ENCODE measurements at regions not wholly inside any gene's neighbourhood (a gene's known extent, or its start where the extent isn't known, plus 50 kb on each side); places are given as distances from the start of the nearest gene placed in this dataset.

DNA sequence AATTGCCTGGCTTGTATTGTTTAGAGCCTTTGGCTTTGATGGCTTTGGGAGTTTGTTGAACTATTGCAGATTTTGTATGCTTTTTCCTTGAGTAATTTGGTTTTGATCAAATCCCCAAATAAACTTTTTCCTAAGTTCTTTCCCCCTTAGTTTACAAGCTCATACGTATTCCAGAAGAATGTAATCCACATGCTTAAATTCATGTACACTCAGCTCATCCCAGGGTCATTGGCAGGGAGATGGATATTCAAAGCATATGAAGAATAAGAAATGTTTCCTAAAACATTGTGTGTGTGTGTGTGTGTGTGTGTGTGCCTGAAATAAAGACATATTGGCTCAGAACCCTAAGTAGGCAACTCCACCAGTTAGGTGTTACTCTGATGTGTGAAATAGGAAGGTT, 89.4 kb downstream of the TMEM30B start:
- no peak for DNase-seq

DNA sequence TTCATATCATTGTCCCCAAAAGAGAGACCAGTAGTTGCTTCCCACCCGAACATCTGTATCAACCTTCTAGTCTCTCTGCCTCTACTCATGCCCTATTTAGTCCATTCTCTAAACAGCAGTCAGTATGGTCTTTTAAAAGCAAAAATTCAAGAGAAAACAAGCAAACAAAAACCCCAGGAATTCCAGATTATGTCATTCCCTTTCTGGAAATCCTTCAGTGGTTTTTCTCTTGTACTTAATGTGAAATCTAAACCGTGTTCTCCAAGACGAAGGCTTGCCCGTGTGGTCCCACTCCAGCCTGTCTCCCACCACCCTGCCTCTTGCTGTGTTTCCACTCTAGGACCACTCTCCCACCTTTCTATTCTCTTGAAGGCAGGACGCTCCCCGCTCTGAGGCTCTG, 90.8 kb downstream of the TMEM30B start:
- DNase-seq, result no peak

DNA sequence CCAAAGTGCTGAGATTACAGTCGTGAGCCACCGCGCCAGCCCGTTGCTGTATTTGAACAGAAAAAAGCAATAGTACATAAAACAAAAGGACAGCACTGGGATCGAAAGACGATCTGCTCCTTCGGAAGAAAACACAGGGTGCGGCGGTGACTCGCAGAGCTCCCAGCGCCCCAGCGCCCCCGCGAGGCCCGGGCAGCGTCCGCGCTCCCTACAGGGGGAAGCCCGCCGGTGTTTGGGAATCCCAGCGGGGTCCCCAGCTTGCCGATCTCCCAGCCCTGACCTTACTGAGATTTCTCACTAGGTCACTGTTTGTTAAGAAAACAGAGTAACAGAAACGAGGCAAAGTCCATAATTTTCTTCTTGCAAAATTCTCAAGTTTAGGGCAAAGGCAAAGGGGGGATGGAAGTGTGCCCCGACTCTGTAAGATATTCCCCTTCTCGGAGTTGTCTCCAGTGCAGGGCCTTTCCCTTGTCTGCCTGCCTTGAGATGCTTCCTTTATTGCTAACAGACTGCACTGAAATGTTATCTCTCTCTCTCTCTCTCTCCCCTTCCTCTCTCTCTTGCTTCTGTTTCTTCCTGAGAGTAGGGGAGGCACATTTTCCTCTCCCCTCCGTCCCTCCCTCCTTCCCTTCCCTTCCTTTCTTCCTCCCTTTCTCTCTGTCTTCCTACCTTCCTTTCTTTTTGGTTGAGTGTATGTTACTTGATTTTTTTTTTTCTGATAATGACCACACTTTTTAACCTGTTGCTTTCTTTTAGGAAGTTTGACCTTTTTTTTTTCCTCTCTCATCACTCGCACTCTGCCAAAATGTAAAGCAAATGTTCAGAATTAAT, 91.9 kb downstream of the TMEM30B start:
- no peak for DNase-seq

DNA sequence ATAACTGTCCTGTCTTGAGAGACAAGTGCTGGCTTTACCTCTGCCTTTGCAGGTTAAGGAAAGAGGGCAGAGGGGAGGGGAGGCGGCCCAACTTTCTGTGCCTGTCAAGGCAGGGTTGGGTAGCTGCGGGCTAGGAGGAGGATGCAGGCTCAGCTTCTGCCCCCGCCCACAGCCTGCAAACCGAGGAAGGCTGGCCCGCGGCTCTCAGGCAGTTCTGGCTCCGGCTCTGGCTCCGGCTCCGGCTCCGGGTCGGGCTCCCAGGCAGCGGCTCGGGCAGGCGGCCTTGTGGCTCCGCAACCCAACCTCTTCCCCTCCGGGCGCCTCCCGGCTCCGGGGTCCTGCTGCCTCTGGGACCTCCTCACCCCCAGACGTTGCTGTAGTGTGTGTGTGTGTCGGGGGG, 92.9 kb downstream of the TMEM30B start:
- DNase-seq, result no peak

DNA sequence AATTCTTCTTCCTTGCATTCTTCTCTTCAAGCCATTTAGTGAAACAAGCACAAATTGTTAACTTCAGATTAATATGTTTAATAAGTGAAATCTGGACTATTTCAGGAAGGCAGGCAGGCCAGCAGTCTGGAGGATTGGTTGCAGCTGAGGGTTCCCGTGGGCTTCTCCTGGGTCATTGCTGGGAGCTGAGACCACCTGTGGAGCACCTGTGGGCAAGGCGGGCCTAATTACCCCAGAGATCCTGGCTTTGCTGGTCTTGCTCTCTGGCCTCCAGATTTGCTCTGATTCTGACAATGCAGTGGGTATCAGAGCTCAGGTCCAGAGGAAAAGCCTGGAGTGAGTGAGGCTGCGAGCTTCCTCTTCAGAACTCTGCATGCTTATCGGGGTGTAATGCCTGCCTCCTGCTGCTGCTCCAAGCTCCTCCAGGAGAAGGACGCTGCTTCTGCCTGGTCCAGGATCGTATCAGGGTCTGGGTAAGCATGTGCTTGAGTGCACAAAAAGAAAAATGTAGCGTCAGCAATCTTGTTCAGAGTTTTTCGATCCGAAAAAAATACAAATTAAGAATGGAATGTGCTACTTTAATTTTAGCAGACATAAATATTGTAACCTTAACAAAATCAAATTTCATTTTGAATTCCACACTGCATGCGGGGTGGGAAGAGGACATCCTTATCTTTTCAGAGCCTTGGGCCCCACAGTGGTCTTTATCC, 93.8 kb downstream of the TMEM30B start:
- DNase-seq, result no peak

DNA sequence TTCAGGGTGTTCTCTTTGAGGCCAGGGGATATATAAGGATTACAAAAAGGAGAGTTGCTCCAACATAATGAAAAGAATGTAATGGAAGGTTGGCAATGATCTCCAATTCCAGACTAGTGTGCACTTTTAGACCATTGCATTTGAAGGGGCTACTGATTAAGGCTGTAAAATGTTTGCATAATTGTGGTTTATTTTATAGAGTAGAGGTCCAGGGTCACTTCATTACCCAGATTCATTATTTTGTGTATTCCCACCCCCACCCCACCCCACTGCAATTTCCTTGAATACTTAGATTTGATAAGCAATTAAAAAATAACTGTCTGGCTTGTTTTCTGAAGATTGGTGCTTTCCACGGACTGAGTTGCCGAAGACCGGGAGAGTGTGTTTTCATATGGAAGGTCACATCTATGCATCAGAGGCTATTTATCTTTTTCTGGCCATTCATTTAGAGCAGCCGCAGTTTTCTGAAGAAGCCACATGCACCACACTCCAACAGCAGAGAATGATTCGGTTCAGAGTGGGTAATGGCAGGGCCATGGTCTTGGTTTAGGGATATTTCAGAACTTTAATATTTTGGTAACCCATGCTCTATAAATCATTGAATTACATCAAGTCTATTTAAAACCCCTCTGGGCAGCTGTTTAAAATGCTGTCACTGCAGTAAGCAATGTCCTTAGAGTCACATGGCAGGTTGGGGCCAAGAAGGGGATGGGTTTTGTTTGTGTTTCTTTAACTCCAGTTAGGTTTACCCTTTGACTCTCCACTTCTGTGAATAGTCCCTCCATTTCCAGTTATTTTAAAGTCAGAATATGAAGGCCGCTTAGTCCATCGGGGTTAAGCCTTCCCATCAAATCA, 94.6 kb downstream of the TMEM30B start:
- no peak for DNase-seq

DNA sequence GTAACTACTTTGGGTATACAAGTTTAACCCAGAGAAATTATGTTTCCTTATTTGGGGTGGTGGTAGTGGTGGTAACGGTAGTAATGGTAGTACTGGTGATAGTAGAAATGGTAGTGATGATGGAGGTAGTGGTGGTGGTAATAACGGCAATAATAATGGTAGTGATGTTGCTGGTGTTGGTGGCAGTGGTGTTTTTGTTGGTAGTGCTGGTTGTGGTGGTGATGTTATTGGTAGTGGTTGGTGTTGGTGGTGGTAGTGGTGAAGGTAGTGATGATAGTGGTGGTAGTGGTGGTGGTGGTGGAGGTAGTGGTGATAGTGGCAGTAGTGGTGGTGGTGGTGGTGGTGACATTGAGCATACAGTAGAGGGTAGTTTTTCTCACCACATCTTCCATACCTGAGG, 95.6 kb downstream of the TMEM30B start:
- DNase-seq, result no peak

DNA sequence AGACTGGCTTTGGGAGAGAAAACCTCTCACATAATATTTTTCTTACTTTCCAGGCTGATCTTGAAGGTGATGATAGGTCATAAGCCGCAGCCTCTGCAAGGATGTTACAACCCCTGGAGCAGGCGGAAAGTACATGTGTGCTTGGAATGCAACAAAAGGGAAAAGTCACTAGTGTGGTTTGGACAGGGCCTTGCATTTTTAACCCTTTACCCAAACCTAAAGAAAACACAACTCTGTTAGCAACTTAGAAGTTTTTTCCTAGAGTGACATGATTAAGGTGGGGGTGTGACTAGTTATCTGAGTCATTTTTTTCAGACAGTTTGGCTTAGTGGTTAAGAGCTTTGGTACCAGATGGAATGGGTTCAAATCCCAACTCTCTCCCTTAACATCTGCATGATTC, 97.0 kb downstream of the TMEM30B start:
- no peak for DNase-seq

DNA sequence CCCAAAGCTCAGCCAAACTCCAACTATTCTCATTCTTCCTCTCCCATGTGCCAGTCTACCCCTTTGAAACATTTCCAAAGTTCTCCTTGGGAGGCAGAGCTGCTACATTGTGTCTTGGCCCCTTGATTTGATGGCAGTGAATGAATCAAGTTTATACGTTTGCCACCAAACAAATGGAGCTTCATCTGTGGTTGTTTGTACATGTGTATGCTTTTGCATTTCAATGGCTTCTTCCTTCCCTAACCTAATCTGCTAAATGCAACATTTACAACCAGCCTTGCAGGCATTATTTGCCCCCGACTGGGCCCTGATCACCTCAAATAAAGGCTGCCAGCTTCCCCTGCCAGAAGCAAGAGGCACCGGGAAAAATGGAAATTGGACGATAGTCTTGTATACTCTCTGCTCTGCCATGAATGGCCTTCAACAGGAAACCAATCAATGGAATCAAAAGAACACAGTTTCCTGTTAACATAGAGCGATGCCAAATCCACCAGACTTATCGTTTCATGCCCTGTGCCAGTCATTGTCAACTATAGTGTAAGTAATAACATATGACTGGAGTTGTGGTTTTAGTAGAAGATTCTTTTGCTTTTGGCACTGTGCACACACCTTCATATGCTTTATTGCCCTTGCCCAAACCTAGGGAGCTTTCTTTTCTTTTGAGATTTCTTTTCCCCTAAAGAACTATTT, 97.8 kb downstream of the TMEM30B start:
- no peak for DNase-seq

DNA sequence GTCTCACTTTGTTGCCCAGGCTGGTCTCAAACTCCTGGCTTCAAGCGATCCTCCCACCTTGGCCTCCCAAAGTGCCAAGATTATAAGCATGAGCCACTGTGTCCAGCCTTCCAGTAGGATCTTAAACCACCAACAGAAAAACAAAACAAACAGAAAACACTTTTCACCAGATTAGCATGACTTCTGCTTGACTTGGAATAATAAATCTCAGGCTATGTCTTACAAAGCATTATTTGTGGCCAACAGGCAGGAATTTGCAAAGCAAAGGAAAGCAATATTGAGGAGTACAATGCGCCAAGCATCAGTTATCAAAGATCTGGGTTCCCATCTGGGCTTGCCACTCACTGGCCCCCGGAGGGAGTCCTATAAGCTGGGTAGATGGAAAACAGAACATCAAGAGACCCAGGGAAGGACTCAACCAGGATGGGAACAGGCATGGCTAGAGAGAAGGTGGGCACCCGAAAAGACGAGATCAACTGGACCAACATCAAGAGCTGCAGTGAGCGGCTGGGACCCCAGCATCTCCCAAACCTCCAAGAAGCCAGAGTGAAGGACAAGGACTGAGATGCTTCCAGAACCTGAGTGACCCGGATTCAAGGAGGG, 101.2 kb downstream of the TMEM30B start:
- DNase-seq, result no peak

DNA sequence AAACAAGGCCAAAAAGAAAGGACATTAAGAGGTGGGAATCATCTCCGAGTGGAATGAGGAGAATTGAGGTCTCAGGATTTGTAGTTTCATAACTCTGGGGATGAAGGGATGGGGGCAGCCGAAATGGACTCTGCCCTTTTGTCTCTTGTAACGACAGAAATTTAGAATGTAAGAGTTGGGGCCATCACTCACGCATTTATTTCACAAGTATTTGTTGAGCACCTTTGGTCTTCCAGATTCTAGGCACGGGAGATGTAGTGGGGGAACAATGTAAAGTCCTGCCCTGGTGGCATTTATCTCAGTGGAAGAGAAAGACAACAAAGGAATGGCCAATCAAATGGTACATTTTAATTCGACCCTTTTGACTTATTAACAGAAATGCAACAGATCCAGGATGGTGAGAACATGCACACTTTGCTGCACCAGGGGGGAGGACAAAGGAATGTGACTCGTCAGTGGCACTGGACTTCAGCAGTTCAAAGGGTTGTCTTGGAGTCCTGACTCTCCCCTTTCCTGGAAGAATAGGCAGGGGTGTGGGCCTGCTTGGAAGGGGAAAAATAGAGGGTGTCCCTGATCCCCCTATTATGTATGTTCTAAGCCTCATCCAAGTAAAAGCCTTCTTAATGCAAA, 102.0 kb downstream of the TMEM30B start:
- DNase-seq, result no peak

DNA sequence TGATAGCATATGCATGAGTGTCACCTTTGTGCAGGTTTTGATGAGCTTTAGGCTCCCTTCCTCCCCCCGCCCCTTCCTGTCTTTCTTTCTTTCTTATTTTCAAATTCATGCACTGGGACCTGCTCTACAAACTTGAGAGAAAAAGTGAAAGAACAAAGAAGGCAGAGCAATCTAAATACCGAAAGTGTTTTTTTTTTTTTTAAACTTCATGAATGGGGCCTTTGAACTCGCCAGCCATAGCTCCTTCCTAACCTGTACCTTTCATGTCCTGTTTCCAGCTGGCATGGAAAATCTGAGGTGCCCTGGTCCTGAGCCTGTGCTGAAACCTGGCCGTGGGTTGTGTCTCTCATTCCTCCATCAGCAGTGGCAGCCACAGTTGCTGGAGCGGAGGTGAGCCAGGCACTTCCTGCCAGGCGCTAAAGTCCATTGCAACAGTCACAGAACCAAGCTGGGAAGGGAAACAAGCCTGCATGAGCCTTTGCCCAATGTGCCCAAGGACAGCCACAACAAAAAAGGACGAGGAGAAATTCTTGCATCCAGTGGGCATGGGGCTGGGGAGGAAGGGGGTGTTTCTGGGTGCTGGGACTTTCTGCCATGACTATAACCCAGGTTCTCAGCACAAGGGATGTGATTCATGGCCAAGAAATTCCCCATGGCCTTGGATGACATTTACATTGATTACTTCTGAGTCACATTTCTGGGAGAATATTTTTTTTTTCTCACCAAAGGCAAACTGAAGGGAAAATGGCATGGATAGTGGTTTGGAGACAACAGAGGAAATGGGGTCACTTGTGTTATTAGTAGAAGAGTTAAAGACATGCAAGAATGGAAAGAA, 102.7 kb downstream of the TMEM30B start:
- DNase-seq, result no peak

DNA sequence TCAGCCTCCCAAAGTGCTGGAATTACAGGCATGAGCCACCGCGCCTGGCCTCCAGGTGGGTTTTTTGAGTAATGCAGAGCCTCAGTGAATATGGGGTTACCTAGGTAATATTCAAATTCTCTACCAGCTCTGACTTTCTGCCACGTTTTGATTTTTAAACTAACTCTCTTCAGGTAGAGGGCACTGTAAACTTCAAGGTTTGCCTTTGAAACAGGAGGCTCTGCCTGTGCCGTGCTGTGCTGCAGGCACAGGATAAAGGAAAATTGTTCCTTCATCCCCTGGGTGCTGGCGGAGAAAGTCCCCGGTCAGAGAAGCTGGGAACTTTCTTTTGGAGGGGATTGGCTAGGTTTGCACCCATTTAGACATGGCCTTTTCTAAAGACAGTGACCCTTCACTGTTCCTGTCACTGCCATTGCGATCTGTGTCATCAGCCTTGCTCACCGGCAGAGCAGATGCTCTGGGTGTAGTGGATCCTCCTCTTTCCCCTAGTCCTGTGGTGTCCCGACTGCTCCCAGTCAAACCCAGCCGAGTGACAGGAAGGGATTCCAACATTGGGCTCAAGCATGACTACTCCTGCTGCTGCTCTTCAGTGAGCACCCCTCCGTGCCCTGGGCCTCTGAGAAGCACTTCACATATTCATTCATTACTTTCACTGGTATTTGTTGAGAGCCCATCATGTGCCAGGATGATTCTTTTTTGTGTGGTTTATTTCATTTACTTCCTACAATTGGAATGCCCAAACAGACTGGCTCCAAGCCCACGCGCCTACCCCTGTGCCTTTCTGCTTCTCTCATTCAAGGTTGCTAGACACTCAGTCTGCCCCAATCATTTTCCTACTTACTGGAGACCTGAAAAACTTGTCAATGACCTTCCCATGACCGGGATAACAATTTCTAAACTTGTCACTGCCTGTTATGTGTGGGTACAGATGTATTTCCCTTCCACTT, 103.6 kb downstream of the TMEM30B start:
- DNase-seq, result no peak

DNA sequence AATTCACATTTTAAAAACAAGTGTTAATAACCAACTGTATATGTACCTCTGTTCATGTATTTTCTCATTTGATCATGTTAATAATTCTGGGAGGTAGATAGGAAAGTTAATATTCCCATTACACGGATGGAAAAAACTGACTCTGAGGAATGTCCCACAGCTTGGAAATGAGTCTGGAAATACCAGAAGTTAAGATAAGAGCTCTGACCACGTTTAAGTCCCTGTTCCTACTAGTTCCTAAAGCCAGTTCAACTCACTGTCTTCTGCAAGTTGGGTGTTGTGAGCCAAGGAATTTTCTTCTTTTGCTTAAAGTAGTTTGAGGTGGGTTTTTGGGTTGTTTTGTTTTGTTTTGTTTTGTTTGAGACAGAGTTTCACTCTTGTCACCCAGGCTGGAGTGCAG, 104.5 kb downstream of the TMEM30B start:
- no peak for DNase-seq

DNA sequence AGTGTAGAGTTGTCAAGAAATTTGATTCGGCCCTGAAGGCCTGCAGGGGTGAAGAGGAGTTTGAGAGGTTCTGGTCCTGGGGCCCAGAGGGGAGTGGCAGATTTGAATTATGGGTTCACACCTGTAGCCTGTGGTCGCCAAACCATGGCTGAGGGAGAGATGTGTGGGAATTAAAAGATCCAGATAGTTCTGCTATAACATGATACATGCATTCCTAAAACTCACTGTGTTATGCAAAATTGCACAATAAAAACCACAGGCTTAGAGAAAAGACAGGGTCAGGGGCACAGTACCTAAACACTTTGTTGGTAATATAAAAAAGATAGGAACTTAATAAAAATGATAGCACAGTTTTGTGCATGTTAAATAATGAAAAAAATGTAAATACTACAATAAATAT, 106.2 kb downstream of the TMEM30B start:
- DNase-seq, result no peak

DNA sequence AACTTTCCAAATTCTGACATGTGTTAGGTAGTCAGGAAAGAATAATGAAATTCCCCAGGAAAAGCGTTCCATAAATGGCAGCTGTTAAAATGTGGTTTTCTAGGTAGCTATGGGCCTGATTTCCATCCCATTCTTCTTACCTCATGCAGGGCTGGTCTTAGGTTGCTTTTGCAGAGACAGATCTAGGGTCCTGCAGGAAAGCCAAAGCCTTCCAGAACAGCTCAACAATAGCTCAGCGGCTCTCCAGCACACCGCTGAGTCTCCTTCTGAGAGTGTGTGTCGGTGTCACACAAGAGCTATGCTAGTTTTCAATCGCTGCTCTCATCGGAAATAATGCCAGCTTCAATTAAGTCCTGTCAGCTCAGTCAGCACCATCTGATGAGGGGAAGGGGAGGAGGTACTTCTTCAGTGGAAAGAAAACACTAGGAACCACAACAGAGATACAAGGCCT, 106.7 kb downstream of the TMEM30B start:
- no peak for DNase-seq

DNA sequence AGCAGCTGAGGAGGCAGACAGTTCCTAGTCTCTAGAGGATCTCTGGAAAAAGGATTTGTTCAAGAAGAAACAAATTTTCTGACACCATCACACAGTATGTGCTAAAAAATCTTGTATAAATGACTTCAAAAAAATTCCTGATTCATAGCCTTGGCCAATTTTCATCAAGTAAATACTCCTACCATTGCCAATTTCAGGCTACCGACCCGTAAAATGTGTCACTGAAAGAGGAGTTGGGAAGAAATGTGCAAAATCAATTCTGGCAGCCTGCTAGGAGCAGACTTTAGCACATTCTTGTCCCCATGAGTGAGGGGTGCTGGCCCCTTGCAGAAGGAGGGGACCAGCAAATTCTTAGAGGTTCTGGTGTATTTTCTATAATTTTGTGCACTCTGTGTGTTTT, 109.4 kb downstream of the TMEM30B start:
- no peak for DNase-seq

DNA sequence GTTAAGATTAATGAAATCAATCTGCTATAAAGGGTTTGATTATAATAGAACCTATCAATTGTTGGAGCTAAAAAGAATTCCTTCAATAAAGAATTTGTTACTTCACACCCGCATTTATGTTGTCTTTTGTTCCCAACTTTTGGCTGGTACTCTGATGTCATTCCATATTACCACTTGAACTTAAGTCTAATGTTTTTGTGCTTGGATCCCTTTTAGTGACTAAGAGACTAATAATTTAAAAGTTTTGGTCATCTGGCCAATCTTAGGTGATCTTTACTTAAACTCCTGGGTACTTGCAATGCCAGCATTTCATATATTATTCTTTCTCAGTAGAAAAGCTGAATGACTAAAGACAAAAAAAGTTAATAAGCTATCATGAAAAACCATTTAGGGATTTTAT, 113.0 kb downstream of the TMEM30B start:
- DNase-seq, result no peak

DNA sequence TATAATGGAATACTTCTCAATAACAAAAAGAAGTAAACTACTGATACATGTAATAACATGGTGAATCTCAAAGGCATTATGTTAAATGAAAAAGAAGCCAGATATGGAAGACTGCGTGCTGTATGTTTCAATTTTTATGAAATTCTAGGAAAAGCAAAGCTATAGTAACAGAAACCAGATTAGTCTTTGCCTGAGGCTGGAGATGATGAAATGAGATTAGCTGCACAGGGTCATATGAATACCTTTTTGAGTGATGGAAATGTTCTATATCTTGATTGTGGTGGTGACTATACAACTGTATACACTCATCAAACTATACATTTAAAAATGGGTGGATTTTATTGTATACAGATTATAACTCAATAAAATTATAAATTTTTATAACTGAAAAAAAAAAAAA, 113.5 kb downstream of the TMEM30B start:
- no peak for DNase-seq

DNA sequence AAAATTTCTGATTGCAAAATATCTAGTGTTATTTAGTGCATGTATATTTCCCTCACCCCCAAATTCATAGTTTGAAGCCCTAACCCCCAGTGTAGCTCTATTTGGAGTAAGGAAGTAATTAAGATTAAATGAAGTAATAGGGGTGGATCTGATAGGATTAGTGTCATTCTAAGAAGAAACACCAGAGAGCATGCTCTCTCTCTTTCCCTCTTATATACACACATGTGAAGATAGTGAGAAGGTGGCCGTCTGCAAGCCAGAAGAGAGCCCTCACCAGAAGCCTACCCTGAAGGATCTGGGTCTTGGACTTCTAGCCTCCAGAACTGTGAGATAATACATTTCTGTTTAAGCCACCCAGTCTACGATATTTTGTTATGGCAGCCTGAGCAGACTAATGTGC, 120.3 kb downstream of the TMEM30B start:
- DNase-seq, result no peak

Measured in NCI-H2107 (cell line).